ENCODE measurements at regions not wholly inside any gene's neighbourhood (a gene's known extent, or its start where the extent isn't known, plus 50 kb on each side); places are given as distances from the start of the nearest gene placed in this dataset.

- no peak overlapping the region for H3K4me3 ChIP-seq
Measured at GRCh38 chr20:39311851-39312506, 349.8 kb downstream of the DHX35 start.

GRCh38 chr20:39310363-39310995 is 348.3 kb downstream of the DHX35 start:
- Histone ChIP-seq H3K27me3 (no peaks in the 10 kb centered on the region), H3K4me3 (no peak overlapping the region), H3K27ac (no peak overlapping the region), H3K4me1 (no peaks in the 10 kb centered on the region), H3K9me3 (no peaks in the 10 kb centered on the region), H3K36me3 (no peaks in the 10 kb centered on the region)
- no peak for DNase-seq (ENCODE audit: extremely low spot score in 2 of 2)
- TF ChIP-seq POLR2AphosphoS5 (IDR thresholded peaks at IDR 0.05; ENCODE audit: insufficient read depth in 1 of 2, low read depth in 1 of 2) (no peak), CTCF (IDR thresholded peaks at IDR 0.05) (no peak)
- intact Hi-C loops (cut with DNase I), result no loop called here

More at GRCh38 chr20:39311851-39312506, 349.8 kb downstream of the DHX35 start:
- Histone ChIP-seq H3K27ac (no peak overlapping the region), H3K9me3 (no peaks in the 10 kb centered on the region), H3K4me1 (no peaks in the 10 kb centered on the region), H3K27me3 (no peaks in the 10 kb centered on the region), H3K36me3 (no peaks in the 10 kb centered on the region)
- no peak for DNase-seq (ENCODE audit: extremely low spot score in 2 of 2)
- TF ChIP-seq CTCF (IDR thresholded peaks at IDR 0.05), result no peak
- no peak for TF ChIP-seq POLR2A (IDR thresholded peaks at IDR 0.05)
- no peak for TF ChIP-seq POLR2AphosphoS5 (IDR thresholded peaks at IDR 0.05; ENCODE audit: insufficient read depth in 1 of 2, low read depth in 1 of 2)
- intact Hi-C loops (cut with DNase I), result no loop called here

GRCh38 chr20:39309458-39309857 is 347.3 kb downstream of the DHX35 start:
- no peaks in the 10 kb centered on the region for H3K9me3 ChIP-seq
- no peak for TF ChIP-seq POLR2AphosphoS5 (IDR thresholded peaks at IDR 0.05; ENCODE audit: insufficient read depth in 1 of 2, low read depth in 1 of 2)
- TF ChIP-seq POLR2A (IDR thresholded peaks at IDR 0.05), result no peak
- no peak for TF ChIP-seq CTCF (IDR thresholded peaks at IDR 0.05)
- H3K27me3 ChIP-seq, result no peaks in the 10 kb centered on the region
- no peak for DNase-seq (ENCODE audit: extremely low spot score in 2 of 2)
- H3K4me1 ChIP-seq, result no peaks in the 10 kb centered on the region
- no peaks in the 10 kb centered on the region for H3K36me3 ChIP-seq
- H3K4me3 ChIP-seq, result no peak overlapping the region
- H3K27ac ChIP-seq, result no peak overlapping the region
- intact Hi-C loops (cut with DNase I), result no loop called here

- H3K27me3 ChIP-seq, result no peaks in the 10 kb centered on the region
- intact Hi-C loops (cut with DNase I), result no loop called here
- no peaks in the 10 kb centered on the region for H3K9me3 ChIP-seq
- no peak for TF ChIP-seq CTCF (IDR thresholded peaks at IDR 0.05)
- no peak for TF ChIP-seq POLR2AphosphoS5 (IDR thresholded peaks at IDR 0.05; ENCODE audit: insufficient read depth in 1 of 2, low read depth in 1 of 2)
- no peak for TF ChIP-seq POLR2A (IDR thresholded peaks at IDR 0.05)
- no peak for DNase-seq (ENCODE audit: extremely low spot score in 2 of 2)
- no peaks in the 10 kb centered on the region for H3K4me1 ChIP-seq
- H3K27ac ChIP-seq, result no peak overlapping the region
- H3K4me3 ChIP-seq, result no peak overlapping the region
- H3K36me3 ChIP-seq, result no peaks in the 10 kb centered on the region
Measured at GRCh38 chr20:39302312-39302711, 340.2 kb downstream of the DHX35 start.

- DNase-seq (ENCODE audit: extremely low spot score in 2 of 2), result no peak
- H3K4me1 ChIP-seq, result no peaks in the 10 kb centered on the region
- no peak overlapping the region for H3K27ac ChIP-seq
- TF ChIP-seq POLR2A (IDR thresholded peaks at IDR 0.05) (no peak), CTCF (IDR thresholded peaks at IDR 0.05) (no peak)
- H3K4me3 ChIP-seq, result no peak overlapping the region
- H3K36me3 ChIP-seq, result no peaks in the 10 kb centered on the region
- intact Hi-C loops (cut with DNase I), result no loop called here
- H3K27me3 ChIP-seq, result no peaks in the 10 kb centered on the region
- no peaks in the 10 kb centered on the region for H3K9me3 ChIP-seq
Measured at GRCh38 chr20:39299783-39300182, 337.6 kb downstream of the DHX35 start.
